HEK293T (cell line): ENCODE measurements at regions not wholly inside any gene's neighbourhood (a gene's known extent, or its start where the extent isn't known, plus 50 kb on each side); places are given as distances from the start of the nearest gene placed in this dataset.

Source experiments
- CTCF ChIA-PET: fragments of 350-600 bp; formaldehyde crosslinking; extraction: SDS; loops from one replicate; lab custom pipeline; 2021; ENCODE audit warnings: antibody characterized with exemption, inconsistent platforms; lab: Yijun Ruan, JAX
- POLR2A ChIA-PET: fragments of 350-600 bp; formaldehyde crosslinking; extraction: SDS; loops from one replicate; lab custom pipeline; 2020; ENCODE audit warnings: antibody characterized with exemption, inconsistent platforms; lab: Yijun Ruan, JAX
- DNase-seq: peaks from one replicate; pipeline ENCODE4 v3.0.0; 2012; ENCODE audit warnings: mixed read lengths; ENCODE audit errors: extremely low spot score
- ARNT ChIP-seq: fragments of 450-650 bp; IDR thresholded peaks from 2 replicates; pipeline ENCODE4 v1.6.1; 2017; ENCODE audit warnings: mild to moderate bottlenecking
- BHLHE40 ChIP-seq: fragments of 450-650 bp; IDR thresholded peaks from 2 replicates; pipeline ENCODE4 v1.6.1; 2016; ENCODE audit warnings: mild to moderate bottlenecking, moderate library complexity, borderline replicate concordance
- CTBP1 ChIP-seq: fragments of 450-650 bp; IDR thresholded peaks from 2 replicates; pipeline ENCODE4 v1.6.1; 2016; ENCODE audit warnings: borderline replicate concordance
- ELF4 ChIP-seq: fragments of 450-650 bp; IDR thresholded peaks from 2 replicates; pipeline ENCODE4 v1.6.1; 2017; ENCODE audit warnings: antibody characterized with exemption
- FOXA1 ChIP-seq: fragments of 450-650 bp; IDR thresholded peaks from 2 replicates; pipeline ENCODE4 v1.6.1; 2016; ENCODE audit warnings: mild to moderate bottlenecking
- FOXK2 ChIP-seq: fragments of 450-650 bp; IDR thresholded peaks from 2 replicates; pipeline ENCODE4 v1.6.1; 2016; ENCODE audit warnings: mild to moderate bottlenecking
- FOXM1 ChIP-seq: fragments of 450-650 bp; IDR thresholded peaks from 2 replicates; pipeline ENCODE4 v1.6.1; 2017; ENCODE audit warnings: mild to moderate bottlenecking, borderline replicate concordance
- HDGF ChIP-seq: fragments of 450-650 bp; IDR thresholded peaks from 2 replicates; pipeline ENCODE4 v1.6.1; 2017; ENCODE audit warnings: antibody characterized with exemption, borderline replicate concordance
- L3MBTL2 ChIP-seq: fragments of 450-650 bp; conservative IDR thresholded peaks from 2 replicates; pipeline ENCODE4 v1.6.1; 2016; ENCODE audit warnings: mild to moderate bottlenecking
- LEF1 ChIP-seq: fragments of 450-650 bp; IDR thresholded peaks from 2 replicates; pipeline ENCODE4 v1.6.1; 2017; ENCODE audit warnings: mild to moderate bottlenecking, borderline replicate concordance
- NFRKB ChIP-seq: fragments of 450-650 bp; IDR thresholded peaks from 2 replicates; pipeline ENCODE4 v1.6.1; 2016; ENCODE audit warnings: mild to moderate bottlenecking, moderate library complexity
- PKNOX1 ChIP-seq: fragments of 450-650 bp; IDR thresholded peaks from 2 replicates; pipeline ENCODE4 v1.6.1; 2016
- SP1 ChIP-seq: fragments of 450-650 bp; IDR thresholded peaks from 2 replicates; pipeline ENCODE4 v1.6.1; 2017
- SUZ12 ChIP-seq: fragments of 450-650 bp; IDR thresholded peaks from 2 replicates; pipeline ENCODE4 v1.6.1; 2016; ENCODE audit warnings: mild to moderate bottlenecking
- TARDBP ChIP-seq: fragments of 450-650 bp; IDR thresholded peaks from 2 replicates; pipeline ENCODE4 v1.6.1; 2016
- ZNF384 ChIP-seq: fragments of 450-650 bp; IDR thresholded peaks from 2 replicates; pipeline ENCODE4 v1.6.1; 2016

- ChIA-PET POLR2A (no interaction called here), CTCF (no interaction called here)
- TF ChIP-seq ELF4 (no peak), TARDBP (no peak), BHLHE40 (no peak), SUZ12 (no peak), FOXA1 (no peak), FOXM1 (no peak), FOXK2 (no peak), ARNT (no peak), HDGF (no peak), PKNOX1 (no peak), CTBP1 (no peak), L3MBTL2 (no peak), LEF1 (no peak)
- no peak for DNase-seq
Observed at GRCh38 chr9:107975426-107976010, 485.9 kb upstream of the KLF4 start.

GRCh38 chr9:107973451-107973850 is 483.9 kb upstream of the KLF4 start:
- CTCF ChIA-PET = no interaction called here
- TF ChIP-seq PKNOX1 (no peak), NFRKB (no peak), ZNF384 (no peak), TARDBP (no peak), CTBP1 (no peak), ARNT (no peak), FOXA1 (no peak), L3MBTL2 (no peak), SP1 (no peak), HDGF (no peak), SUZ12 (no peak), FOXM1 (no peak), ELF4 (no peak), FOXK2 (no peak), LEF1 (no peak), BHLHE40 (no peak)
- POLR2A ChIA-PET = no interaction called here
- DNase-seq = no peak

- TF ChIP-seq CTBP1 = no peak
- no peak for TF ChIP-seq TARDBP
- no peak for TF ChIP-seq PKNOX1
- no peak for TF ChIP-seq ZNF384
- TF ChIP-seq LEF1 = no peak
- TF ChIP-seq ARNT = no peak
- no peak for TF ChIP-seq L3MBTL2
- no peak for TF ChIP-seq FOXK2
- no peak for TF ChIP-seq NFRKB
- TF ChIP-seq BHLHE40 = no peak
- TF ChIP-seq SP1 = no peak
- TF ChIP-seq FOXM1 = no peak
- no peak for TF ChIP-seq ELF4
- no peak for TF ChIP-seq HDGF
- TF ChIP-seq FOXA1 = no peak
- TF ChIP-seq SUZ12 = no peak
- CTCF ChIA-PET = no interaction called here
- no peak for DNase-seq
- POLR2A ChIA-PET = no interaction called here
Observed at GRCh38 chr9:107972346-107972745, 482.8 kb upstream of the KLF4 start.

GRCh38 chr9:107971241-107971640 is 481.7 kb upstream of the KLF4 start:
- TF ChIP-seq FOXA1 (no peak), ZNF384 (no peak), L3MBTL2 (no peak), BHLHE40 (no peak), SUZ12 (no peak), LEF1 (no peak), CTBP1 (no peak), NFRKB (no peak), FOXM1 (no peak), TARDBP (no peak), FOXK2 (no peak), ELF4 (no peak), HDGF (no peak), PKNOX1 (no peak), ARNT (no peak), SP1 (no peak)
- POLR2A ChIA-PET = no interaction called here
- CTCF ChIA-PET = no interaction called here
- no peak for DNase-seq

- TF ChIP-seq ZNF384 = no peak
- no peak for TF ChIP-seq L3MBTL2
- TF ChIP-seq FOXA1 = no peak
- TF ChIP-seq CTBP1 = no peak
- TF ChIP-seq ELF4 = no peak
- TF ChIP-seq HDGF = no peak
- TF ChIP-seq NFRKB = no peak
- no peak for TF ChIP-seq SP1
- no peak for TF ChIP-seq BHLHE40
- no peak for TF ChIP-seq SUZ12
- no peak for TF ChIP-seq FOXK2
- TF ChIP-seq FOXM1 = no peak
- TF ChIP-seq ARNT = no peak
- no peak for TF ChIP-seq LEF1
- TF ChIP-seq TARDBP = no peak
- TF ChIP-seq PKNOX1 = no peak
- DNase-seq = no peak
- CTCF ChIA-PET = interaction anchor here (0.6 kb wide), 1 partner anchor 486 kb away, joined by 3 read pairs; no protein-coding TSS in a partner anchor
- POLR2A ChIA-PET = no interaction called here
Observed at GRCh38 chr9:107970726-107971125, 481.2 kb upstream of the KLF4 start.
